DND-41 (cell line): ENCODE measurements at regions not wholly inside any gene's neighbourhood (a gene's known extent, or its start where the extent isn't known, plus 50 kb on each side); places are given as distances from the start of the nearest gene placed in this dataset.

Experiments used
- ATAC-seq: fragments of 200-7000 bp; cut with Tn5 transposase; 3 replicates; pipeline ENCODE4 v1.9.1; 2021; ENCODE audit warnings: low read depth; ENCODE audit not compliant: insufficient read depth
- DNase-seq: peaks from one replicate; pipeline ENCODE4 v3.0.0-alpha.2; 2020
- H2AFZ ChIP-seq: 2 replicates; pipeline ENCODE4 v1.6.0; 2012; ENCODE audit warnings: low read depth, low read length
- H3K27ac ChIP-seq: 2 replicates; pipeline ENCODE4 v1.5.1; 2012; ENCODE audit warnings: low read length, inconsistent platforms
- H3K27me3 ChIP-seq: fragments of 200-600 bp; sonication (generic); 2 replicates; pipeline ENCODE4 v1.6.0; 2012; ENCODE audit warnings: low read length, mild to moderate bottlenecking, inconsistent platforms; ENCODE audit not compliant: insufficient read depth, poor library complexity
- H3K36me3 ChIP-seq: 2 replicates; pipeline ENCODE4 v1.5.1; 2012; ENCODE audit warnings: low read length, inconsistent platforms; ENCODE audit not compliant: insufficient read depth
- H3K4me1 ChIP-seq: 2 replicates; pipeline ENCODE4 v1.5.1; 2012; ENCODE audit warnings: mild to moderate bottlenecking, low read length; ENCODE audit not compliant: insufficient read depth
- H3K4me2 ChIP-seq: 2 replicates; pipeline ENCODE4 v1.6.0; 2012; ENCODE audit warnings: mild to moderate bottlenecking, moderate library complexity, low read length, inconsistent platforms; ENCODE audit not compliant: insufficient read depth
- H3K4me3 ChIP-seq, 2 experiments: fragments of 200-600 bp in 1 of 2; shearing (Covaris generic) in 1 of 2; 2 replicates each; pipeline ENCODE4 v1.5.1; 2012 to 2016; ENCODE audit warnings: inconsistent platforms in 2 of 2, low read length in 2 of 2, mild to moderate bottlenecking in 2 of 2, low read depth in 1 of 2, moderate library complexity in 1 of 2
- H3K79me2 ChIP-seq: 2 replicates; pipeline ENCODE4 v1.6.0; 2012; ENCODE audit warnings: low read length, inconsistent platforms; ENCODE audit not compliant: insufficient read depth
- H3K9ac ChIP-seq: 2 replicates; pipeline ENCODE4 v1.6.0; 2012; ENCODE audit warnings: low read depth, mild to moderate bottlenecking, inconsistent platforms, low read length, moderate library complexity
- H3K9me3 ChIP-seq: 2 replicates; pipeline ENCODE4 v1.5.1; 2012; ENCODE audit warnings: low read length, moderate library complexity, mild to moderate bottlenecking, inconsistent platforms; ENCODE audit not compliant: insufficient read depth, severe bottlenecking
- H4K20me1 ChIP-seq: 2 replicates; pipeline ENCODE4 v1.6.0; 2012; ENCODE audit warnings: low read length; ENCODE audit not compliant: insufficient read depth
- EZH2 ChIP-seq: IDR thresholded peaks from 3 replicates; pipeline ENCODE4 v1.6.1; 2012; ENCODE audit warnings: borderline replicate concordance, low read depth, mild to moderate bottlenecking, moderate library complexity, low read length, inconsistent platforms; ENCODE audit not compliant: severe bottlenecking
- TF ChIP-seq, protein P1 (sequence below): IDR thresholded peaks from 2 replicates; pipeline ENCODE4 v1.5.1; 2012; ENCODE audit warnings: borderline replicate concordance, low read length, moderate library complexity, mild to moderate bottlenecking; ENCODE audit not compliant: poor library complexity, severe bottlenecking; ENCODE audit errors: extremely low read depth

DNA sequence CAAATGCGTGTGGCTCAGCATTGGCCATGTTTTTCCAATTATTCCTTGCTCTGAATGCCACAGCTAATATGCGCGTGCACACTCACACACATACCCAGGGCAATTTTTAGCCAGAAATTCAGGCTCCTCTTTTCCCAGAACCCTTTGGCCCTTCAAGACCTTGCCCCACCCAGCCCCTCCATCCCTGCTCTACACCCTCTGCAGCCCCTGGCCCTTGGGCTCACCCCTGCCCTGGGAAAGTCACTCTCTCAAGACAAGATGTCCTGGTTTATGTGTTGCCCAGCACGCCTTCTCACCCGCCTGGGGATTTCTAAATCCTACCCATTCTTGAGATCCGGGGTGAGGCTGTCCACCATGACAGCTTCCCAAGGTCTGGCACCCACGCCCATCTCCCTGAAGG, 319.7 kb downstream of the CYP26B1 start:
- Histone ChIP-seq H3K27me3 (no peaks in the 10 kb centered on the region), H3K36me3 (no peaks in the 10 kb centered on the region)

DNA sequence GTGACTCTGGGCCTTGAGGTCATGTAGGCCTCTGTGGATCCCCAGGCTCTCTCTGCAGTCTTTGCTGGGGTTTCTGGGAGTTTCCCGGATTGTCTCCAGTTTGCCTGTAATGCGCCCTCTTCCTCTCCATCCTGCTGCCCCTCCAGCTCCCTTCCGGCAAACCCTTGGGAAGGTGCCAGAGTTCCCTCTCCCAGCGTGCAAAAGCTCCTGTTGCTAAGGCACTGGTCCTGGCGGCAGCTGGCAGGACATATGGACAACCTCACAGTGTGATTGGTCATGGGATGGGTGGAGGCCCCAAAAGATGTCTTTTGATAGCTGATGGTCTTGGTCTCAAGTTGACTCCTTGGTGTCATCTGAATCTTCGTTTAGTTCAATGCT, 320.1 kb downstream of the CYP26B1 start:
- H2AFZ ChIP-seq: no peak overlapping the region
- H3K79me2 ChIP-seq: no peaks in the 10 kb centered on the region
- ATAC-seq: no peak
- no peak overlapping the region for H3K9ac ChIP-seq
- no peak overlapping the region for H3K4me3 ChIP-seq
- H4K20me1 ChIP-seq: no peaks in the 10 kb centered on the region
- DNase-seq: no peak
- H3K27ac ChIP-seq: no peak overlapping the region
- no peaks in the 10 kb centered on the region for H3K4me1 ChIP-seq
- no peaks in the 10 kb centered on the region for H3K9me3 ChIP-seq
- TF ChIP-seq EZH2: no peak
- TF ChIP-seq, protein P1, sequence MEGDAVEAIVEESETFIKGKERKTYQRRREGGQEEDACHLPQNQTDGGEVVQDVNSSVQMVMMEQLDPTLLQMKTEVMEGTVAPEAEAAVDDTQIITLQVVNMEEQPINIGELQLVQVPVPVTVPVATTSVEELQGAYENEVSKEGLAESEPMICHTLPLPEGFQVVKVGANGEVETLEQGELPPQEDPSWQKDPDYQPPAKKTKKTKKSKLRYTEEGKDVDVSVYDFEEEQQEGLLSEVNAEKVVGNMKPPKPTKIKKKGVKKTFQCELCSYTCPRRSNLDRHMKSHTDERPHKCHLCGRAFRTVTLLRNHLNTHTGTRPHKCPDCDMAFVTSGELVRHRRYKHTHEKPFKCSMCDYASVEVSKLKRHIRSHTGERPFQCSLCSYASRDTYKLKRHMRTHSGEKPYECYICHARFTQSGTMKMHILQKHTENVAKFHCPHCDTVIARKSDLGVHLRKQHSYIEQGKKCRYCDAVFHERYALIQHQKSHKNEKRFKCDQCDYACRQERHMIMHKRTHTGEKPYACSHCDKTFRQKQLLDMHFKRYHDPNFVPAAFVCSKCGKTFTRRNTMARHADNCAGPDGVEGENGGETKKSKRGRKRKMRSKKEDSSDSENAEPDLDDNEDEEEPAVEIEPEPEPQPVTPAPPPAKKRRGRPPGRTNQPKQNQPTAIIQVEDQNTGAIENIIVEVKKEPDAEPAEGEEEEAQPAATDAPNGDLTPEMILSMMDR: no peak
- no peak overlapping the region for H3K4me2 ChIP-seq
- no peaks in the 10 kb centered on the region for H3K27me3 ChIP-seq
- no peaks in the 10 kb centered on the region for H3K36me3 ChIP-seq

More for the DNA sequence above, 319.7 kb downstream of the CYP26B1 start:
- no peak overlapping the region for H3K27ac ChIP-seq
- DNase-seq: no peak
- H3K9me3 ChIP-seq: no peaks in the 10 kb centered on the region
- H3K79me2 ChIP-seq: no peaks in the 10 kb centered on the region
- no peak overlapping the region for H2AFZ ChIP-seq
- no peak for ATAC-seq
- no peak overlapping the region for H3K9ac ChIP-seq
- no peak overlapping the region for H3K4me2 ChIP-seq
- no peaks in the 10 kb centered on the region for H3K4me1 ChIP-seq
- no peak overlapping the region for H3K4me3 ChIP-seq
- no peaks in the 10 kb centered on the region for H4K20me1 ChIP-seq
- TF ChIP-seq EZH2: no peak
- TF ChIP-seq, protein P1: no peak

DNA sequence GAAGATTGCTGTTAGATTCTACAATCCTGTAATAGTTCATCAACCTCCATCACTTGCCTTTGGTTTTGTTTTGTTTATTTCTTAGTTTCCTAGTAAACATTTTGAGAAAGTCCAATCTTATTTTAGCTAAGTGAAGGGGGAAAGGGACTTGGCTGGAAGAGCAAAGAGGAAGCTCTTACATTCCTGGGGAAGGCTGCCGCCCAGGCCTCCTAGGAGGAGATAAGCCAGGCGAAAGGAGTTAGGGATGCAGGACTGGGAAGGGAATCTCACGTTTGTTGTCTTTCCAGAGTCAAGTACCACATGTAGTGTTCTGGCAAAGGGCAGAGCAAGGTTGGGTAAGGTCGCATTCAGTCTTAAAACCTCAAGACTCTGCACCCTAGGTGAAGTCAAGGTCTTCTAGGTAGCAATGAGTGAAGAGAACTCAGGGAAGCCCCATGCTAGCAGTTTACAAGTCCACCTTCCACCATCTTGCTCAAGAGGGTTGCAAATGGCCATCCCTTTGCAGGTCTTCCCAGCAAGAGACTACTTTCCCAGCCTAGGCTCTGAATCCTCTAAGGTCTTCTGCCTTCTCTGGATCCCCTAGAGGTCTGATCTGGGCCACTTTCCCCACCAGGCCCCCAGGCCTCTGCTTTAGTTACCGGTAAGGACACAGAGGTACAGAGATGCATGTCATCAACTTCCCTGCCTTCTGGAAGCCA, 320.7 kb downstream of the CYP26B1 start:
- TF ChIP-seq EZH2: no peak
- TF ChIP-seq, protein P1: no peak
- H3K4me3 ChIP-seq: no peak overlapping the region
- H3K4me2 ChIP-seq: no peak overlapping the region
- H3K27me3 ChIP-seq: peaks cover 3% of the 10 kb centered on the region
- H3K27ac ChIP-seq: no peak overlapping the region
- no peaks in the 10 kb centered on the region for H3K4me1 ChIP-seq
- H3K9me3 ChIP-seq: no peaks in the 10 kb centered on the region
- no peak overlapping the region for H2AFZ ChIP-seq
- no peaks in the 10 kb centered on the region for H4K20me1 ChIP-seq
- no peaks in the 10 kb centered on the region for H3K36me3 ChIP-seq
- DNase-seq (no peak), ATAC-seq (no peak)
- H3K9ac ChIP-seq: no peak overlapping the region
- H3K79me2 ChIP-seq: no peaks in the 10 kb centered on the region
